ENCODE measurements at regions not wholly inside any gene's neighbourhood (a gene's known extent, or its start where the extent isn't known, plus 50 kb on each side); places are given as distances from the start of the nearest gene placed in this dataset.
"Not testable (repeated sequence)": the region's sequence is repeated elsewhere in the genome, so short reads cannot be mapped to it uniquely, and the experiment has no call there.

GRCh38 chr14:106109337-106109736 lies 583.0 kb downstream of the TMEM121 start:
- no peak overlapping the region for H3K4me3 ChIP-seq (ENCODE audit: low read length)
- DNase-seq (ENCODE audit: low read depth, low spot score) = no peak

GRCh38 chr14:106115401-106115800 lies 589.0 kb downstream of the TMEM121 start:
- H3K4me3 ChIP-seq (ENCODE audit: low read length) = no peak overlapping the region
- no peak for DNase-seq (ENCODE audit: low read depth, low spot score)

GRCh38 chr14:106116339-106116930 lies 590.1 kb downstream of the TMEM121 start:
- peak overlapping the region; percentile 5; the same call in 1 of the 2 replicates for H3K4me3 ChIP-seq (ENCODE audit: low read length)
- not testable (repeated sequence) for DNase-seq (ENCODE audit: low read depth, low spot score)

GRCh38 chr14:106120101-106120500 lies 593.7 kb downstream of the TMEM121 start:
- DNase-seq (ENCODE audit: low read depth, low spot score) = no peak
- H3K4me3 ChIP-seq (ENCODE audit: low read length) = peak overlapping the region; percentile 26

- peak overlapping the region; percentile 15; the same call in 1 of the 2 replicates for H3K4me3 ChIP-seq (ENCODE audit: low read length)
These were observed 602.9 kb downstream of the TMEM121 start for GRCh38 chr14:106129274-106129673.

GRCh38 chr14:106129904-106130661 lies 603.7 kb downstream of the TMEM121 start:
- peak; percentile 91 for DNase-seq (ENCODE audit: low read depth, low spot score)
- not testable (repeated sequence) for H3K4me3 ChIP-seq (ENCODE audit: low read length)

More at GRCh38 chr14:106129274-106129673, 602.9 kb downstream of the TMEM121 start:
- DNase-seq (ENCODE audit: low read depth, low spot score) = peak; percentile 91

- DNase-seq (ENCODE audit: low read depth, low spot score); H3K4me3 ChIP-seq (ENCODE audit: low read length): not testable (repeated sequence)
These were observed 606.7 kb downstream of the TMEM121 start for GRCh38 chr14:106133126-106133525.

GRCh38 chr14:106134886-106135285 lies 608.5 kb downstream of the TMEM121 start:
- H3K4me3 ChIP-seq (ENCODE audit: low read length) = peak overlapping the region; percentile 9; the same call in 1 of the 2 replicates
- peak; percentile 86 for DNase-seq (ENCODE audit: low read depth, low spot score)

- no peak for DNase-seq (ENCODE audit: low read depth, low spot score)
- no peak overlapping the region for H3K4me3 ChIP-seq (ENCODE audit: low read length)
These were observed 615.1 kb downstream of the TMEM121 start for GRCh38 chr14:106141242-106142220.

GRCh38 chr14:106145731-106146130 lies 619.3 kb downstream of the TMEM121 start:
- not testable (repeated sequence) for DNase-seq (ENCODE audit: low read depth, low spot score); H3K4me3 ChIP-seq (ENCODE audit: low read length)

GRCh38 chr14:106153362-106153955 lies 627.1 kb downstream of the TMEM121 start:
- not testable (repeated sequence) for H3K4me3 ChIP-seq (ENCODE audit: low read length); DNase-seq (ENCODE audit: low read depth, low spot score)

- no peak for DNase-seq (ENCODE audit: low read depth, low spot score)
- no peak overlapping the region for H3K4me3 ChIP-seq (ENCODE audit: low read length)
These were observed 636.9 kb downstream of the TMEM121 start for GRCh38 chr14:106163316-106163715.

- H3K4me3 ChIP-seq (ENCODE audit: low read length) = not testable (repeated sequence)
- DNase-seq (ENCODE audit: low read depth, low spot score) = peak; percentile 75
These were observed 637.4 kb downstream of the TMEM121 start for GRCh38 chr14:106163812-106164211.

GRCh38 chr14:106166232-106166631 lies 639.8 kb downstream of the TMEM121 start:
- no peak overlapping the region for H3K4me3 ChIP-seq (ENCODE audit: low read length)
- no peak for DNase-seq (ENCODE audit: low read depth, low spot score)

- DNase-seq (ENCODE audit: low read depth, low spot score) = no peak
- no peak overlapping the region for H3K4me3 ChIP-seq (ENCODE audit: low read length)
These were observed 640.3 kb downstream of the TMEM121 start for GRCh38 chr14:106166650-106167204.

- not testable (repeated sequence) for DNase-seq (ENCODE audit: low read depth, low spot score); H3K4me3 ChIP-seq (ENCODE audit: low read length)
These were observed 643.8 kb downstream of the TMEM121 start for GRCh38 chr14:106170163-106170658.

GRCh38 chr14:106174206-106174605 lies 647.8 kb downstream of the TMEM121 start:
- H3K4me3 ChIP-seq (ENCODE audit: low read length) = peak overlapping the region; percentile 36
- peak; percentile 85 for DNase-seq (ENCODE audit: low read depth, low spot score)

Data from Jurkat, Clone E6-1 (cell line).